ENCODE measurements at regions not wholly inside any gene's neighbourhood (a gene's known extent, or its start where the extent isn't known, plus 50 kb on each side); places are given as distances from the start of the nearest gene placed in this dataset.
"Not testable (repeated sequence)": the region's sequence is repeated elsewhere in the genome, so short reads cannot be mapped to it uniquely, and the experiment has no call there.

DNA sequence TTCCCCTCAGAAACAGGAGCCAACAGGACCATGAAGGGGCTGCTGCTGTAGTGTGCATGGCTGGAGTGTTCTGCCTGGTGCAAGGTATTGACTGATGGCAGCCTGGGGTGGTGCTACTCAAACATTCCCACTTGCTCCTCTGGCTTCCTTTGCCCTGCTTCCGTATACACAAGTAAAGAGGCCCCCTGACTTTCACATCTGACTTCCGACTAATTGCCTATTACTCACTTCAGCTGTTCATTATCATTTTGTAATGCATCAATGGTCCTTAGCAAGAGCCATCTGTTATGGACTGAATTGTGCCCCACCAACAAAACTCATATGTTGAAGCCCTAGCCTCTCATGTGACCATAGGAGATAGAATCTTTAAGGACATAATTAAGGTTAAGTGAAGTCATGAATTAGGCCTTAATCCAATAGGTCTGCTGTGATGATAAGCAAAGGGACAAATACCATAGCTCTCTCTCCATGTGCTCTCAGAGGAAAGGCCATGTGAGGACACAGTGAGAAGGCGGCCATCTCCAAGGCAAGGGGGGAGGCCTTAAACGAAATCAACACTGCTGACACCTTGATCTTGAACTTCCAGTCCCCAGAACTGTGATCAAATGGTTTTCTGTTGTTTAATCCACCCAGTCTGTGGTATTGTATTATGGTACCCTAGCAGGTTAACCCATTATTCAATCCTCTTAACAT, 122.5 kb upstream of the CLNK start:
- no peak for DNase-seq

DNA sequence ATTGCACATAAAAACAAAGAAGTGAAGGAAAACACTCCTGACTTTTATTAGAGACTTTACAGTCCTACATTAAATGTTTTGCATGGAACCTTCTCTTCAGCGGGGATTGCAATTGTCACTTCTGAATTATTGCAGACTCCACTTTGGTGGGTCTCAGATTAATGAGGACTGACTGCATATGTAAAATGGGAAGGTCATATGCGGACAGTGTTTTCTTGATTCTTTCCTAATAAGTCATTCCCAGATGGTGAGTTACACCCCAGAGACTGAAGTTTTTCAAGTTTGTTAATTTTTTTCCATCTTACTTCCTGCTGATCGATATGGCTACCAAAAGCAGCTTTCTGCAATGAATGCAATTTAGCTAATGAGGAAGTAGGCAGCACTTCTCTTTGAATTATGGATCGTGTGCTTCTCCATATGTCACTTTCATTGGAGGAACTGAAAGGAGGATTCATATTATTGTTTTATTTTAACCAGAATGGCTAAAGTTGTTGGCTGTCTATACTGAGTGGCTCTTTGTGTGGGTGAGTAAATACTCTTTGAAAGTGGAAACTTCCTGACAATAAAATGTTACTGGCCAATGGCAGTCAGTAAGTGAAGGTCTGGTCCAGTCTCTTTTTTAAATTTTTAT, 119.3 kb upstream of the CLNK start:
- DNase-seq: no peak

DNA sequence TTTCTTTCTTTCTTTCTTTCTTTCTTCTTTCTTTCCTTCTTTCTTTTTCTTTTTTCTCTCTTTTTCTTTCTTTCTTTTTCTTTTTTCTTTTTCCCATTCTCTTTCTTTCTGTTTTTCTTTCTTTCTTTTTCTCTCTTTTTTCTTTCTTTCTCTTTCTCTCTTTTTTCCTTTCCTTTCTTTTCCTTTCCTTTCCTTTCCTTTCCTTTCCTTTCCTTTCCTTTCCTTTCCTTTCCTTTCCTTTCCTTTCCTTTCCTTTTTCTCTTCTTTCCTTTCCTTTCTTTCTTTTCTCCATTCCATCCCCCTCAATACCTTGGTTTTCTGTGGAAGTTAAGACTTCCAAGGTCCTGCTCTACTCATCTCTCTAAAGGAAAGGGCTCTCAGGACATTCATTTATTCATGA, 102.8 kb upstream of the CLNK start:
- DNase-seq: no peak

DNA sequence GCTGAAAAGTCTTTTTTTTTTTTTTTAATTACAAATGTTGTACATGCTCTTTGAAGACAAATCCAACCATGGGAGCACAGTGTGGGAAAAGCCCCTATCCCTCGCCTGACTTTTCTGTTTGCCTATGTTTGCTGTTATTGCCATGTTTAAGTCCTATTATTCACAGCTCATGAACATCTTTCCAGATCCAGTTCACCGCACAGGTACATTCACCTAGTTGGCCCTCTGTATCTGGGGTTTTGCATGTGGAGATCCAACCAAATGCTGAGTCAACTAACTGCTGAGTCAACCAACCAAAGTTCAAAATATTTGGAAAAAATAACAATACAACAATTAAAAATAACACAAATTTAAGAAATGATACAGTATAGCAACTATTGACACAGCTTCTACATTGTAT, 100.1 kb upstream of the CLNK start:
- no peak for DNase-seq

DNA sequence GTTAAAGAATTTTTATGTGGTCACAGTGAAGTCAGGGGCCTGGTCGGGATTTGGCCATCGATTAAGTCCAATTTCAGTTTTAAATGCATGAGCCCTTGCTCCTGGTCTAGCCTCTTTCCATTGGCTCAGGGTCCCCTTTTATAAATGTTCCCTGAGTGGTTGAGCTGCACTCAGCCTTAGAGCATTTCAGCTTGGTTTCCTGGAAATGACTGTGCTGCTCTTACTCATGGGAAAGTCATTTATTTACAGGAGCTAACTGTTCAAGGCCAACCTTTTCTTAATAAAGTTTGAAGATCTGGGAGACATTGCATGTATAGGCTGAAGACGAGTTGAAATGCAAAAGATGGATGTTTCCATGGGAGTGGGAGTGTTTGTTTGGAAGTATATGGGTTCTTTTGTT, 98.8 kb upstream of the CLNK start:
- no peak for DNase-seq

DNA sequence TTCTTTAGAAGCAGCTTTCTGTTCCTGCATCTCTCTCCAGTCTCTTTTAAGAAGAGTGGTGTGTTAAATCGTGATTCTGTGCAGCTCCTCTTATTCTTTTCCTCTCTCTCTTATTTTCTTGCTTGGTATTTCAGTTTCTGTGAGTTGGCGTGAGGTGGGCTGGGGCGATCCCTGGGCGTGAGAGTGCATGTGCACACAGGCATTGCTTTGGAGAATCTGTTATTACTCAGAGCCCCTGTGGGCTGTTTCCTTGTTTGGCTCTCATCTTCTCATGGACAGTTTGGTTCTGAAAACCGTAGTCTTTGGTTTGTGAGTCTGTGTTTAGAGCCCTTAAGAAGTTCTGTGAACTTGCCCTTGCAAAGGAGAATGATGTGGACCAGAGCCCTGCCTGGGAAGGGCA, 97.2 kb upstream of the CLNK start:
- DNase-seq: no peak

DNA sequence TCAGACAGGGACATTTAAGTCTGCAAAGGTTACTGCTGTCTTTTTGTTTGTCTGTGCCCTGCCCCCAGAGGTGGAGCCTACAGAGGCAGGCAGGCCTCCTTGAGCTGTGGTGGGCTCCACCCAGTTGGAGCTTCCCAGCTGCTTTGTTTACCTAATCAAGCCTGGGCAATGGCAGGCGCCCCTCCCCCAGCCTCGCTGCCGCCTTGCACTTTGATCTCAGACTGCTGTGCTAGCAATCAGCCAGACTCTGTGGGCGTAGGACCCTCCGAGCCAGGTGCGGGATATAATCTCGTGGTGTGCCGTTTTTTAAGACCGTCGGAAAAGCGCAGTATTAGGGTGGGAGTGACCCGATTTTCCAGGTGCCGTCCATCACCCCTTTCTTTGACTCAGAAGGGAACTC, 96.2 kb upstream of the CLNK start:
- not testable (repeated sequence) for DNase-seq

DNA sequence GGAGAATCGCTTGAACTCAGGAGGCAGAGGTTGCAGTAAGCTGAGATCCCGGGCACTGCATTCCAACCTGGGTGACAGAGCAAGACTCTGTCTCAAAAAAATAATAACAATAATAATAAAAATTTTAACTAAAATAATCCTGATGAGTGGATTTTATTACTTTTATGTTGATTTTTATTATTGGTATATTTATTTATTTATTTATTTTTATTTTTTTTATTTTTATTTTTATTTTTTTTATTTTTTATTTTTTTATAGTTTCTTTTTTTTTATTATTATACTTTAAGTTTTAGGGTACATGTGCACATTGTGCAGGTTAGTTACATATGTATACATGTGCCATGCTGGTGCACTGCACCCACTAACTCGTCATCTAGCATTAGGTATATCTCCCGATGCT, 90.6 kb upstream of the CLNK start:
- DNase-seq: not testable (repeated sequence)

DNA sequence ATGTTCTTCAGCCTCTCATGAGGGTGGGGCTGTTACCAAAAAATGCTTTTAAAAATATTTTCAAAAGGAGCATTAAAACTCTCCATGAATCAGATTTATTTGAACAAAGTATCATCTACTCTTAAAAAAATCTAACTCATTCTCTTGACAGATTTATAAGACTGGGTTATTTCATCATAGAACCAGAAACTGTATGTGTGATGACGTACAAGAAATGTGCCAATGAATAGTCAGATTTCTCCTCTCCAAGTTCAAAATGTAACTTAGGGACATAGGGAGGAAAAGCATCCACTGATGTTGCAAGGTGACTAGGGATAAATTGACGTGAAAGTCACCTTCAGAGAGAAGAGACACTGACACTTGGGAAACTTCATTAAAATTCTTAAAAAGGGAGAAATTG, 89.1 kb upstream of the CLNK start:
- no peak for DNase-seq

DNA sequence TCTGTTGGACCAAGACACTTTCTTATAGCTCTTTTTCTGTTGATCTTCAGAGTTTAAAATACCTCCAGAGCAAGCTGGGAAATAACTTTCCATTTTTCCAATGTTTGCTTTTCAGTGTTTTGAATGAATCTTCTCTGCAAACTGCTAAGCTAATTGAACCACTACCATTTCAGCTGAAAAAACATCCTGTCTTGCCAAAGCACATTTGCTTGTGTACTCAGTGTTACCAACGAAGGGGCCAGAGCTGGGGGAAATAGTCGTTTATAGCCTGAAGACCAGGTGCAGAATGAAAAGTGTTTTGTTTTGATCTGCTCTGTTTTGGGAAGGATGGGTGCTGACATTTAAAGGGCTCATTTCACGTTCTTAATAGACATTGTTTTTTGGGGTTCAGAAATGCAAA, 88.4 kb upstream of the CLNK start:
- no peak for DNase-seq

DNA sequence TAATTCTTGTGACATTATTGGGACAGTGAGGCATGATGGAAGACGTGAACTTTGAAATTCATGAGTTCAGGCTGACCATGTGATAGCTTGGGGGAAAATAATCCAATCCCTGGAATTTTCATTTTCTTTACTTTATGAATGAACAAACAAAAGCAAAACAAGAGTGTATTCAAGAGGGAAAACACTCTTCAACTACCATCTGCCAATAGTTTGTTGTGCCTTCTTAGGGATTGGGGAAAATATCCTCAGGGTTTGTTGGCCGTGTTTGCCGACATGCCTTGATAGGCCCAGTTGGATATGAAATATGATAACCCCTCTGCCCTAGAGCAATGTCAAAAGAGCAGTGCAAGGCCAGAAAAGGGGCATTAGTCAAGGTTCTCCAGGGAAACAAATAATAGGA, 80.8 kb upstream of the CLNK start:
- DNase-seq: no peak

DNA sequence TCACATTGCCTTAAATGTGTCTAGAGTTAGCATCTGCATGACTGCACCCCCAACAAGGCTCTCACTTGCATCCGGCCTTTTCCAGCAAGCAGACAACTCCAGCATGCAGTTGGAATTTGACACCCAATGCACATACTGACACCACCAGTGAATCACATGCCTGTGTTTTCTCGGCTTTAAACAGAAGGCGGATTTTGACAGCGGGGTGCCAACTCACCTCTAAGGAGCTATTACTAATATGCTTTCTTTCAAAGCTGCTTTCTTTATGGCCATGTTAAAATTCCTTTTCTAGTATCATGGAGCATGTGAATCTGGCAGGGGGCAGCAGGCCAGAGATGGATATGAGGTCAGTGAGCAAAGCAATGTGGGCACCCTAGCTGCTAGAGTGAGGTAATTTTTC, 78.0 kb upstream of the CLNK start:
- no peak for DNase-seq

DNA sequence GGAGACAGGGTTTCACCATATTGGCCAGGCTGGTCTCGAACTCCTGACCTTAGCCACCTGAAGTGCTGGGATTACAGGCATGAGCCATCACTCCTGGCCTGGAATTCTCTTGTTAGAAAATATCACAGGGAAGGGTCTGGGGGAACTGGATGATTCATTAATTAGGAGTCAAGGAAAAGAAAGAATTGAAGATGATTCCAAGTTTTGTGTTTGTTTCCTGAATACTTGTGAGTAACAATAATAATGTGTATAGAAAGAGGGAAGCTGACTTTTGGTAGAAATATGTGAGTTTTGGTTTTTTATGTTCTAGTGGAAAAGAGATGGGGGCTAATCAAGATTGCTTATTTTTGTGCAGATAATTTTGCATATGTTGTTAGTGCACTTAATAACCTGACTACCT, 77.3 kb upstream of the CLNK start:
- DNase-seq: no peak

DNA sequence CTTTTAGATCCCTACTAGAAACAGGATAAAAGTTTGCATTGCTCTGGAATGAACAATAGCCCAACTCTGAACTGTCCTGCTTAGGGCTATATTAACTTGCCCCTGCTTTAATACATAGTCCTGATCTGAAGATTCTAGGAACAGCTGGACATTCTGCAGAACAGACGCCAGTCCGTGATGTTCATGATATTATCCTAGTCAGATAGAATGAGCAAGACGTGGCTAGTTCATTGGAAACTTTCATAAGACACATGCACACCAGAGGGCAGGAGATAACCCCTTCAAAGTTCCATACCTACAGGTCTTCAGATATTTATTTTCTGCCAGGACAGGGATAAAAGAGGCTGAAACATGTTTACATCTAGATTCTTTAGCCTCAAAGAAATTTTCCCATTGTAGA, 75.5 kb upstream of the CLNK start:
- DNase-seq: no peak

DNA sequence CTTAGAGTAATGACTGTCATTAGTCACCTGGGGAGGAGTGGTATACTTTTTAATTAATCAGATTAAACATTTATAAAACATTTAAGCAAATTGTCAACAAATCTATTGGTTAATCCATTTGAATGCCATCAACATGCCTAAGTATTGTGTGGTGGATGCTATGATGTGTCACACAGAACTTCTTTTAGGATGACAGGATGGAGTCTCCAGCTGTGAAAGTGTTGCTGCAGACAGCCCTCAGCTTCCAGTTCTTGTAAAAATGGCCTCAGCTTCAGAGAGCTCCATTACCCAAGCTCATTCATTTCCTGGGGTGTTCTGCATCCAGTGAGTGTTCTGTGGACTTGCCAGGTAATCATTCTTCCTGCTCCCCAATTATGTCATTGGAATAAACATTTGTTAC, 74.3 kb upstream of the CLNK start:
- DNase-seq: no peak

DNA sequence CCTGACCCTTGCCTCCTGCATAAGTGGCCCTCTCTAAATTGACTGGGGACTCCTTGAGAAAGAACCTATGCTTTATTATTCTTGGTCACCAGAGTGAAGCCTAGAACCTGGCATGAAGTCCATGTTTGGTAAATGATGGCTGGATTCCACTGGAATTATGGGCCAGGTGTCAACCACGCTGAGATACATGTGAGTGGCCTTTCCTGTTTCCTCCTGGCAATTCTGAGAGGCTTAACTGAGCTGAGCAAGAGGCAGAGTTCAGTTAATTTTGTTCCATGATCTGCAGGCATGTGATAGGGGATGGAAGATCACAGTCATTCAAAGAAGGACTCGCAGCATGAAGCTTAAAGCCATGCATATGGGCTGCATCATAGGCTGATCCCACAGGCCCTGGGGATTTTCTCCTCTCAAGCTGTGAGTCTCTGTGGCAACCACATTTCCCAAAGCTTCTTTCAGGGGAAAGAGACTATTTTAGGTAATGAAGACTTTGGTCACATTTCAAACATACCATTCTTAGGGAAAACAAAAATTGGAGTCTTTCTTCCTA, 69.4 kb upstream of the CLNK start:
- DNase-seq: no peak

DNA sequence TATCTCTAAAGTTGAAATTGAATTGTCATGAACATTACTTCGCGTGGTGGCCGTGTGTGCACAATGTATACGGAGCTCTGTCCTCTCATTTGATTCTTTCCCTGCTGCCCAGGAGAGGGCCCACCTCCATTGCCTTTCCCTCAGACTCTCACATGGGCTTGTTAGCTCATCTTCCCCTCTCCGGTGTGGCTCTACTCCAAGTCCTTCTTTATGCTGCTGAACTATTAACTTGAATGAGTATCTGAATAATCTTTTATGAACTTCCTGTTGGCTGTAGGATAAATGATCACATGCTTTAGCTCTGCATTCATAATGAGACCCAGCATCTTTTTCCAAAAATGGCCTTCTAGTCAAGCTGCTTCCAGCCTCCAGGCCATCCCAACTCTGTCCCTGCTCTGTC, 68.8 kb upstream of the CLNK start:
- DNase-seq: no peak

DNA sequence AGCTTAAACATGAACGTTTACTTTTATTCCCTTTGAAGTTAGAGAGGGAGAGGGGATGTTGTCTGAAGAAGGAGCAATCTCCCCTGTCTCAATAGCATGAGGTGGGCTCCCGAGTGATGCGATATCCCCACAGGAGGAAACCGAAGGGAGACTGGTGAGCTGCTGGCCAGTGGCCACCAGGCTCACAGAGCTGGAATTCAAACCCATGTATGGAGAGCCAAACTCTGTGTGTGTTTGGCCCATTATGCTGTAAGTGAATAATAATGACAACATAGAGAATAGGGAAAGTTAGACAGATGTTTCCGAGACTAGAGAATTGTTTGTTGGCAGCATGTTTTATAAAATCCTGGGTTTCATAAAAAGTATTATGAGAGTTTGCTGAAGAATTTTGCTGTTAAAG, 66.1 kb upstream of the CLNK start:
- DNase-seq: no peak

DNA sequence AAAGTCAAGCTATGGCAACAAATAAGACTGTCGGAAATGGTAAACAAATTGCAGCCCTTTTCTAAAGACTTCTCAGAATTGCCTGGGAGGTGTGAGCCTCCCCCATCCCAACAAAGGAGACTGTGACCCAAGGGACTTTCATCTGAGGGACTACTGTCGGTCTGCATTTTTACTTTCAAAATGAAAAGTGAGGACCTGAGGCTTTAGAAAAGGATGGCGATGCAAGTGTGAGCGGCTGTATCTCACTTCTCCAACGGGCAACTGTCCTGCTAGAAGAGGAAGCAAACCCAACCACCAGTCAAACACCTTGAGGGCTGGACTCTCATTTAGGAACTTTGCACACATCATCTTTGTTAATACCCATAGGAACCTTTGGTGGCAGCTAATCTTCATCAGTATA, 62.6 kb upstream of the CLNK start:
- no peak for DNase-seq

DNA sequence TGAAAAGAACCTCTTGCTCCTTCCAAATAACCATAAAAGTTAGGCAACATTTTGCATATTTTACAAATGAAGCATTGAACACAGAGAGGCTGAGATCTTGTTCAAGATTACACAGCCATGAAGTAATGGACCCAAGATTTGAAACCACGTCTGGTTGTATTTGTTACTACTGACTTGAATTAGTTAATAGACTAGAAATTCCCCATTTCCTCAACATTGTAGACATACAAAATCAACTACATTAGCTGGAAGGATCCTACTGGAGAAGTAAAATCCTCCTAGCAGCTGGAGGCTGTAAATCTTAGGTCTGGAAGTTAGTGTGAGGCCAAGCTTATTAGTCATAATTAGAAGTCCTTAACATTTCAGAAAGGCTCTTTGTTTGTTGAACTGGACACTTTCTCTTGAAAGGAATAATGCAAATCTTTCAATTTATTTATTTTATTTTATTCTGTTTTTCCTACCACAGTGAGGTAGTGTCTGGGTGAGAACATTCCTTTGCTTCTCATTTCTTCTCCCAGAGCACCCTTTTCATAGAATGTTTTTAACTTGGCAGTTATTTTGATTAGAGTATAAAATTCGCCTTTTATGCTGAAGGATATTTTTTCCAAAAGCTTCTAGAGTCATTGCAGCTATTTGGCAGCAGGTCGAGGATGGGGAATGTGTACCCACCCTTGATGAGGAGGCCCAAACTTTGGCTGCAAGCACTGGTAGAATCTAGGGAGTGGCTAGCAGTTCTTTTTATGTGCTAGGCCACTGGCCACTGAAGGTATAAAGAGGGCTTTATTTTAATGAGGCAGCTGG, 62.0 kb upstream of the CLNK start:
- DNase-seq: no peak

DNA sequence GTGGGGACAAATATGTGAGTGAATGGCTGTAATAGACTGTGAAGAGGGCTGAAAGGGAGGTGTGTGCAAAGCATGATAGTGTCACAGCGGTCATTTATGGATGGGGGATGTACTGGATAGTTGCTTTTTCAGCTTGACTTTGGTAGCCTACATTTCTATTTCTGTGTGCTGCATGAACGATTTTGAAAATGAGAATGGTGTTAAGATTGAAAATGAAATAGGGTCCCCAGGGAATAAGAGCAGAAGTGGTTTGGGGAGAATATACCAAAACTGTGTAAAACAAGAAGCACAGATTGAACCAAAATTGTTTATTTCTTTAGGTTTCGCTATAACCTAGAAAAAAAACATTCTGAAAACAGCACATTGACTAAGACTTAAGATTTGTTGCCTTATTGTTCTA, 58.8 kb upstream of the CLNK start:
- no peak for DNase-seq

DNA sequence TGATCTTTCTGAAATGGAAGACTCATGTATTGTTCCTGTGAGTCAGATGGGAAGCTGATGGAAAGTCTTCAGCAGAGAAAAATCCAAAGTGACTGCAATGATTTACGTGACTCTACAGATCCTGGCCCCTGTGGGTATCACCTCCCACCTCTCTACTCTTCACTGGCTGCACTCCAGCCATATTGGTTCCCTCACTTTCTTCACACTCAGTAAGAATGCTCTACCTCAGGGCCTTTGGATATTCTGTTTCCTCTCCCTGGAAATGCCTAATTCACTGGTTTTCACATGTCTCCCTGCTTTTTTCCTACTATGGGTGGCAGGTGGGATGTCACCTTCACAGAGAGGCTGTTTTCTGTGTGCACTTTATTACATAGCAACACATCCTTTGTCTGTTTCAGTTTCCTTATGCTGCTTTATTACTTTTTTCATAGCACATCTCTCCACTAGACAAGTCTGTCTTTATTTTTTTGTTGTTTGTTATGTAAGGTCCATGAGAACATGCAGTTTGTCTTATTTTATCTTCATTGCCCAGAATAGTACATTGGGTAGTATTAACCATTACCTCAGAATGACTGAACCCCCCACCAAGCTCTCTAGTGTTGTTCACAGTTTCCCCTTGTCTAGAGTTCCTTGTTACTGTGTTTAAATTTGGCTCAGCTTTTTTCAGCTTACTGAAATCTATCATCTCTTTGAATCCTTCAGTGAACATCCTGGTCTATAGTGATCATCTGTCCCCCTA, 57.6 kb upstream of the CLNK start:
- DNase-seq: no peak

DNA sequence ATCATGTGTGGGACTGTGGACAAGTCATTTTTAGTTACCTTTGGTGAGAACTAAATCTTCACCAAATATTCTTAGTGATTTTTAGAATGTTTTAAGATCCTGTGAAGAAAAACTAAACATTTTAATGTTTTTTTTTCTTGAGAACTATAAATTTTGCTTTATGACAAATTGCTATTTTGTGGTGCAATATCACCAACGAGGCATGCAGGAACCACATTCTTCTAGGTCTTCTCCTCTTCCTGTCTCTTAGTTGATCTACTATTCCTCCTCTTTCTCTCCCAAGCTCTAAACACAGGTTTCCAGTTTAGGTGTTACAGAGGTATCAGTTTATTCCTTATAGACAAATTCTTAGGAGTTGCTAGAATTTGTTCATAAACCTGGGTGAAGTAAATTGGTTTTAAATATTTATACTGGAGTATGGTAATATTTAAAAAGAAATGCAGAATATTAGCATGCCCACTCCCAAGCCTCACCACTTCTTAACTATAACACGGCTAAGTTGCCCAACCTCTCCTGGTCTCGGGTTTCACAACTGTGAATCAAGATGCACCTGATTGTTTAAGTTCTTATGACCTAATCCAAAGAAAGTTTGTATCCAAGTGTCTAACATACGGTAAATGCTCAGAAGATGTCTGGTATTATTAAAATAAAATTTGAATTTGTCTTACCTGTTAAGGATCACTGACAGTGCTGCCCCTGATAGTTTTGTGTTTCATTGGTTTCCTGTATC, 56.5 kb upstream of the CLNK start:
- no peak for DNase-seq
